ENCODE measurements at regions not wholly inside any gene's neighbourhood (a gene's known extent, or its start where the extent isn't known, plus 50 kb on each side); places are given as distances from the start of the nearest gene placed in this dataset.

- no peaks in the 10 kb centered on the region for H3K9me3 ChIP-seq (ENCODE audit: insufficient read depth, low read depth, low read length)
- H3K36me3 ChIP-seq (ENCODE audit: insufficient read depth, low read length): no peaks in the 10 kb centered on the region
- H3K4me3 ChIP-seq (ENCODE audit: low read length): no peak overlapping the region
- 95% methylated on average over 9 of the region's 9 CpGs for WGBS
- H3K27ac ChIP-seq (ENCODE audit: low read depth, low read length): no peak overlapping the region
- peaks cover 21% of the 10 kb centered on the region for H3K4me1 ChIP-seq (ENCODE audit: insufficient read depth, low read length)
- no peak overlapping the region for H3K9ac ChIP-seq (ENCODE audit: low read depth, low read length)
- H3K27me3 ChIP-seq (ENCODE audit: insufficient read depth, low read length): no peaks in the 10 kb centered on the region
Observed at GRCh38 chr12:18998343-18999261, 130.9 kb upstream of the PLEKHA5 start.

- Histone ChIP-seq H3K9ac (ENCODE audit: low read depth, low read length) (no peak overlapping the region), H3K27me3 (ENCODE audit: insufficient read depth, low read length) (no peaks in the 10 kb centered on the region), H3K36me3 (ENCODE audit: insufficient read depth, low read length) (no peaks in the 10 kb centered on the region), H3K4me3 (ENCODE audit: low read length) (no peak overlapping the region), H3K4me1 (ENCODE audit: insufficient read depth, low read length) (peaks cover 44% of the 10 kb centered on the region), H3K9me3 (ENCODE audit: insufficient read depth, low read depth, low read length) (no peaks in the 10 kb centered on the region), H3K27ac (ENCODE audit: low read depth, low read length) (no peak overlapping the region)
- WGBS: over 99% methylated on average over 2 of the region's 2 CpGs
Observed at GRCh38 chr12:19000836-19001235, 128.7 kb upstream of the PLEKHA5 start.

DNA sequence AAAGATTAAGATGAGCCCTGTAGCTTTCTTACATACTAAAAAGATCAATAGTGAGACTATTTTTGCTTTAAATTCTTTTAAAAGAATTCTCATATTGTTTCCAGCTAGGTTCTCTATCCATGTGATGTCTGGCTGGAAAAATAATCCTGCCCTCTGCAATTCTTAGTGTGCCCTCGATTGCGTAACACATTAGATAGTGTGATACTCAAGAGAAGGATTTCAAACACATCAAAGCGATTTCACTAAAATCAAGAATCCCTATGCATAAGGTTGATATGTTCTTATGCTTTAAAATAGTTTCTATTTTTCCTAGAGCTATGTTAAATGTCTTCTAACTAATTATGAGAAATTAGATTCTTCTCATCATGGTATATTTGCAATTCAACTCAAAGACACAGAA lies 127.3 kb upstream of the PLEKHA5 start:
- Histone ChIP-seq H3K27ac (ENCODE audit: low read depth, low read length) (no peak overlapping the region), H3K9ac (ENCODE audit: low read depth, low read length) (no peak overlapping the region), H3K9me3 (ENCODE audit: insufficient read depth, low read depth, low read length) (no peaks in the 10 kb centered on the region), H3K4me1 (ENCODE audit: insufficient read depth, low read length) (peaks cover 57% of the 10 kb centered on the region), H3K36me3 (ENCODE audit: insufficient read depth, low read length) (no peaks in the 10 kb centered on the region), H3K4me3 (ENCODE audit: low read length) (no peak overlapping the region), H3K27me3 (ENCODE audit: insufficient read depth, low read length) (no peaks in the 10 kb centered on the region)
- WGBS: 95% methylated on average over 2 of the region's 3 CpGs

DNA sequence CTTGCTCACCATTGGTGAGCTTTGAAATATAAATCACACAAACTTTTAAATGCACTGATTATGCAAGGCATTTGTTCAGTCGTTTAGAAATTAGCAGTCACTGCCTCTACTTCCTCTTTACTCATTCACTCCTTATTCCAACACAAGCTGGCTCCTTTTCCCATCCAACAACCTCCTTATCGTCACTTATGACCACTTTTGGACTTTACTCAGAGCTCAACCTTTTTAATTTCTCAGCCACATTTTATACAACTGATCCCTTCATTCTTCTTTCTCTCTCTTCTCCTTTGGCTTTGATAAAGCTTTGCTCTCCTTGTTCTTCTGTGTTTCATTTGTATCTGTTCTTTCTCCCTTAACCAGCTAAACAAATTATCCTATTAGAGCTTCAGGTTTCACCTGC lies 126.4 kb upstream of the PLEKHA5 start:
- peak overlapping the region; percentile 72; the same call in 1 of the 2 replicates for H3K9ac ChIP-seq (ENCODE audit: low read depth, low read length)
- H3K4me3 ChIP-seq (ENCODE audit: low read length): no peak overlapping the region
- H3K27me3 ChIP-seq (ENCODE audit: insufficient read depth, low read length): no peaks in the 10 kb centered on the region
- WGBS: 25% methylated on average over 2 of the region's 2 CpGs
- H3K9me3 ChIP-seq (ENCODE audit: insufficient read depth, low read depth, low read length): no peaks in the 10 kb centered on the region
- peaks cover 61% of the 10 kb centered on the region for H3K4me1 ChIP-seq (ENCODE audit: insufficient read depth, low read length)
- peak overlapping the region; percentile 95; the same call in 1 of the 2 replicates for H3K27ac ChIP-seq (ENCODE audit: low read depth, low read length)
- H3K36me3 ChIP-seq (ENCODE audit: insufficient read depth, low read length): no peaks in the 10 kb centered on the region

GRCh38 chr12:19003987-19004619 lies 125.4 kb upstream of the PLEKHA5 start:
- WGBS: 6% methylated on average over 4 of the region's 4 CpGs
- H3K36me3 ChIP-seq (ENCODE audit: insufficient read depth, low read length): no peaks in the 10 kb centered on the region
- peak overlapping the region; percentile 95 for H3K27ac ChIP-seq (ENCODE audit: low read depth, low read length)
- no peaks in the 10 kb centered on the region for H3K9me3 ChIP-seq (ENCODE audit: insufficient read depth, low read depth, low read length)
- peaks cover 61% of the 10 kb centered on the region for H3K4me1 ChIP-seq (ENCODE audit: insufficient read depth, low read length)
- peak overlapping the region; percentile 72 for H3K9ac ChIP-seq (ENCODE audit: low read depth, low read length)
- H3K4me3 ChIP-seq (ENCODE audit: low read length): peak overlapping the region; percentile 38
- H3K27me3 ChIP-seq (ENCODE audit: insufficient read depth, low read length): no peaks in the 10 kb centered on the region

DNA sequence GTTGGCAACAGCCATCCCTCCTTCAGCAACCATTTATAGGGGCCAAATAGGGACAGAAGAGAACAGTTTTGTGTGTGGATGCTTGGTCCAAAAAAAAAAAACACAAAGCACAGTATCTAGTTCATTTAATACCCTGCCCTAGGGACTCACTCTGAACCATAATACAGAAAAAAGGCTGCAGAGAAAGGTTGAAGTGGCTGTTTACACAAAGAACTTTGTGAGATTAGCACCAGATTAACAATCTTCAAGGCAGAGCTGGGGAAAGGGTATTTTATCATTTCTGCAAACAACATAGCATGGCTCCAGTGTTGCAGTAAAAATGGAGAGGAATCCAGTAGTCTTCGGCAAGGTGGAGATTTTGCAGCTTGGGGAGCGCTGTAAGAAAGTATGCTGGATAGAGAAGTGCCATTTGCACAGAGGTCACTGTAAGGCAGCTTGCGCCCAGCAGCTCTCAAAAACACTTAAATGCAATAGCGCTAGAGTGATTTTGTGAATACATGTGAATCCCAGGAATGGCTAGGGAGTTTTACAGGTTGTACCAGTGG lies 124.2 kb upstream of the PLEKHA5 start:
- 0 out of 2 replicates have a peak overlapping the region, but pooled peaks have one; percentile 22 for H3K9ac ChIP-seq (ENCODE audit: low read depth, low read length)
- no peaks in the 10 kb centered on the region for H3K9me3 ChIP-seq (ENCODE audit: insufficient read depth, low read depth, low read length)
- H3K27me3 ChIP-seq (ENCODE audit: insufficient read depth, low read length): no peaks in the 10 kb centered on the region
- no peaks in the 10 kb centered on the region for H3K36me3 ChIP-seq (ENCODE audit: insufficient read depth, low read length)
- no peak overlapping the region for H3K4me3 ChIP-seq (ENCODE audit: low read length)
- H3K4me1 ChIP-seq (ENCODE audit: insufficient read depth, low read length): peaks cover 70% of the 10 kb centered on the region
- peak overlapping the region; percentile 95 for H3K27ac ChIP-seq (ENCODE audit: low read depth, low read length)
- WGBS: 72% methylated on average over 4 of the region's 4 CpGs

GRCh38 chr12:19006626-19007137 lies 122.9 kb upstream of the PLEKHA5 start:
- WGBS: 100% methylated on average over 1 of the region's 1 CpG
- peaks cover 68% of the 10 kb centered on the region for H3K4me1 ChIP-seq (ENCODE audit: insufficient read depth, low read length)

GRCh38 chr12:19008102-19008501 lies 121.4 kb upstream of the PLEKHA5 start:
- 80% methylated on average over 2 of the region's 2 CpGs for WGBS
- no peaks in the 10 kb centered on the region for H3K27me3 ChIP-seq (ENCODE audit: insufficient read depth, low read length)
- no peak overlapping the region for H3K9ac ChIP-seq (ENCODE audit: low read depth, low read length)
- H3K4me1 ChIP-seq (ENCODE audit: insufficient read depth, low read length): peaks cover 59% of the 10 kb centered on the region
- no peaks in the 10 kb centered on the region for H3K9me3 ChIP-seq (ENCODE audit: insufficient read depth, low read depth, low read length)
- H3K4me3 ChIP-seq (ENCODE audit: low read length): no peak overlapping the region
- H3K27ac ChIP-seq (ENCODE audit: low read depth, low read length): no peak overlapping the region
- no peaks in the 10 kb centered on the region for H3K36me3 ChIP-seq (ENCODE audit: insufficient read depth, low read length)

More at GRCh38 chr12:19006626-19007137, 122.9 kb upstream of the PLEKHA5 start:
- Histone ChIP-seq H3K4me3 (ENCODE audit: low read length) (no peak overlapping the region), H3K27me3 (ENCODE audit: insufficient read depth, low read length) (no peaks in the 10 kb centered on the region), H3K36me3 (ENCODE audit: insufficient read depth, low read length) (no peaks in the 10 kb centered on the region), H3K27ac (ENCODE audit: low read depth, low read length) (peak overlapping the region; percentile 53; the same call in 1 of the 2 replicates), H3K9me3 (ENCODE audit: insufficient read depth, low read depth, low read length) (no peaks in the 10 kb centered on the region), H3K9ac (ENCODE audit: low read depth, low read length) (no peak overlapping the region)

GRCh38 chr12:19010087-19010486 lies 119.4 kb upstream of the PLEKHA5 start:
- Histone ChIP-seq H3K27ac (ENCODE audit: low read depth, low read length) (no peak overlapping the region), H3K9ac (ENCODE audit: low read depth, low read length) (no peak overlapping the region), H3K27me3 (ENCODE audit: insufficient read depth, low read length) (no peaks in the 10 kb centered on the region), H3K4me1 (ENCODE audit: insufficient read depth, low read length) (peaks cover 46% of the 10 kb centered on the region), H3K9me3 (ENCODE audit: insufficient read depth, low read depth, low read length) (no peaks in the 10 kb centered on the region), H3K4me3 (ENCODE audit: low read length) (no peak overlapping the region), H3K36me3 (ENCODE audit: insufficient read depth, low read length) (no peaks in the 10 kb centered on the region)
- WGBS: 64% methylated on average over 3 of the region's 3 CpGs

GRCh38 chr12:19010726-19011125 lies 118.8 kb upstream of the PLEKHA5 start:
- Histone ChIP-seq H3K9me3 (ENCODE audit: insufficient read depth, low read depth, low read length) (no peaks in the 10 kb centered on the region), H3K4me3 (ENCODE audit: low read length) (no peak overlapping the region), H3K9ac (ENCODE audit: low read depth, low read length) (no peak overlapping the region), H3K27ac (ENCODE audit: low read depth, low read length) (no peak overlapping the region), H3K27me3 (ENCODE audit: insufficient read depth, low read length) (no peaks in the 10 kb centered on the region), H3K4me1 (ENCODE audit: insufficient read depth, low read length) (peaks cover 40% of the 10 kb centered on the region), H3K36me3 (ENCODE audit: insufficient read depth, low read length) (no peaks in the 10 kb centered on the region)
- WGBS: 94% methylated on average over 10 of the region's 10 CpGs

GRCh38 chr12:19012965-19013364 lies 116.6 kb upstream of the PLEKHA5 start:
- H3K4me3 ChIP-seq (ENCODE audit: low read length): no peak overlapping the region
- no peaks in the 10 kb centered on the region for H3K9me3 ChIP-seq (ENCODE audit: insufficient read depth, low read depth, low read length)
- H3K36me3 ChIP-seq (ENCODE audit: insufficient read depth, low read length): no peaks in the 10 kb centered on the region
- no peaks in the 10 kb centered on the region for H3K27me3 ChIP-seq (ENCODE audit: insufficient read depth, low read length)
- WGBS: 90% methylated on average over 3 of the region's 3 CpGs
- H3K27ac ChIP-seq (ENCODE audit: low read depth, low read length): no peak overlapping the region
- no peak overlapping the region for H3K9ac ChIP-seq (ENCODE audit: low read depth, low read length)
- H3K4me1 ChIP-seq (ENCODE audit: insufficient read depth, low read length): peaks cover 21% of the 10 kb centered on the region

Data from HUES64 (cell line).